Mucosa of descending colon (tissue), 3 donors: ENCODE measurements at regions not wholly inside any gene's neighbourhood (a gene's known extent, or its start where the extent isn't known, plus 50 kb on each side); places are given as distances from the start of the nearest gene placed in this dataset.

Experiments used
- ATAC-seq: fragments of 200-7000 bp; cut with Tn5 transposase; one replicate; pipeline ENCODE4 v1.9.1; 2020; ENCODE audit warnings: mild to moderate bottlenecking, moderate library complexity
- DNase-seq, 3 donors: peaks; one replicate each; pipeline ENCODE4 v3.0.0-alpha.2; 2020
- H3K36me3 ChIP-seq: fragments of 200-600 bp; one replicate; pipeline ENCODE4 v1.8.0; 2021; ENCODE audit warnings: low read depth, mild to moderate bottlenecking
- H3K4me1 ChIP-seq: fragments of 200-600 bp; one replicate; pipeline ENCODE4 v1.8.0; 2021; ENCODE audit warnings: low read depth, mild to moderate bottlenecking
- H3K4me3 ChIP-seq: fragments of 200-600 bp; one replicate; pipeline ENCODE4 v1.8.0; 2021; ENCODE audit warnings: mild to moderate bottlenecking
- H3K9me3 ChIP-seq: fragments of 200-600 bp; one replicate; pipeline ENCODE4 v1.8.0; 2021; ENCODE audit warnings: mild to moderate bottlenecking
- CTCF ChIP-seq: fragments of 200-600 bp; IDR thresholded peaks from one replicate; pipeline ENCODE4 v1.8.0; 2022; ENCODE audit warnings: antibody characterized with exemption, mild to moderate bottlenecking
- intact Hi-C, 2 donors: fragments of 100-400 bp; cut with DNase I in 1 of 2; cut with micrococcal nuclease in 1 of 2; formaldehyde crosslinking; loops; one replicate each; pipeline versions ENCODE4 v1.11.0 to v1.11.1; 2022; cut with DNase I, micrococcal nuclease
- donor health status: DM: no; HTN: no; CAD: no; lungs with moderate emphysema.
- donor health status: DM: no; HTN: no; CAD: no.
- donor health status: DM: no; HTN: yes; CAD: no.

GRCh38 chr5:165327631-165328030 is 1822.2 kb downstream of the MAT2B start:
- DNase-seq (no peak), ATAC-seq (no peak)
- H3K4me3 ChIP-seq = no peak overlapping the region
- H3K9me3 ChIP-seq = no peaks in the 10 kb centered on the region
- intact Hi-C loops = no loop called here
- H3K36me3 ChIP-seq = no peaks in the 10 kb centered on the region
- no peak for TF ChIP-seq CTCF
- H3K4me1 ChIP-seq = no peaks in the 10 kb centered on the region

- no peak for TF ChIP-seq CTCF
- H3K4me1 ChIP-seq = no peaks in the 10 kb centered on the region
- intact Hi-C loops = no loop called here
- H3K4me3 ChIP-seq = no peak overlapping the region
- H3K9me3 ChIP-seq = no peaks in the 10 kb centered on the region
- no peaks in the 10 kb centered on the region for H3K36me3 ChIP-seq
- DNase-seq (no peak), ATAC-seq (no peak)
Measured at GRCh38 chr5:165328846-165329245, 1823.4 kb downstream of the MAT2B start.

- DNase-seq (no peak), ATAC-seq (no peak)
- H3K36me3 ChIP-seq = no peaks in the 10 kb centered on the region
- no peak overlapping the region for H3K4me3 ChIP-seq
- TF ChIP-seq CTCF = no peak
- no peaks in the 10 kb centered on the region for H3K4me1 ChIP-seq
- intact Hi-C loops = no loop called here
- no peaks in the 10 kb centered on the region for H3K9me3 ChIP-seq
Measured at GRCh38 chr5:165333623-165334022, 1828.2 kb downstream of the MAT2B start.

GRCh38 chr5:165334201-165334600 is 1828.8 kb downstream of the MAT2B start:
- no peaks in the 10 kb centered on the region for H3K4me1 ChIP-seq
- ATAC-seq (no peak), DNase-seq (no peak)
- H3K36me3 ChIP-seq = no peaks in the 10 kb centered on the region
- intact Hi-C loops = no loop called here
- no peak overlapping the region for H3K4me3 ChIP-seq
- no peak for TF ChIP-seq CTCF
- no peaks in the 10 kb centered on the region for H3K9me3 ChIP-seq

GRCh38 chr5:165349735-165350134 is 1844.3 kb downstream of the MAT2B start:
- TF ChIP-seq CTCF = no peak
- H3K36me3 ChIP-seq = no peaks in the 10 kb centered on the region
- H3K9me3 ChIP-seq = no peaks in the 10 kb centered on the region
- H3K4me1 ChIP-seq = no peaks in the 10 kb centered on the region
- DNase-seq (no peak), ATAC-seq (no peak)
- H3K4me3 ChIP-seq = no peak overlapping the region
- intact Hi-C loops = no loop called here

- no peak for TF ChIP-seq CTCF
- H3K4me3 ChIP-seq = no peak overlapping the region
- H3K4me1 ChIP-seq = no peaks in the 10 kb centered on the region
- H3K36me3 ChIP-seq = no peaks in the 10 kb centered on the region
- no peaks in the 10 kb centered on the region for H3K9me3 ChIP-seq
- DNase-seq (no peak), ATAC-seq (no peak)
- intact Hi-C loops = no loop called here
Measured at GRCh38 chr5:165351342-165351741, 1845.9 kb downstream of the MAT2B start.
